Neural crest cell (in vitro differentiated cells): ENCODE measurements at regions not wholly inside any gene's neighbourhood (a gene's known extent, or its start where the extent isn't known, plus 50 kb on each side); places are given as distances from the start of the nearest gene placed in this dataset.

Experiments
- DNase-seq: peaks from one replicate; pipeline ENCODE4 v3.0.0; 2021; ENCODE audit warnings: low read depth, mixed read lengths, low spot score
- H3K27ac Mint-ChIP-seq: one replicate; pipeline ENCODE4 v1.8.0; 2021; ENCODE audit warnings: mild to moderate bottlenecking, mixed read lengths; ENCODE audit not compliant: unreplicated experiment
- H3K27me3 Mint-ChIP-seq: 2 replicates; pipeline ENCODE4 v1.8.0; 2021; ENCODE audit warnings: low read depth, mild to moderate bottlenecking, mixed read lengths
- H3K36me3 Mint-ChIP-seq: 2 replicates; pipeline ENCODE4 v1.8.0; 2021; ENCODE audit warnings: low read depth, mild to moderate bottlenecking, mixed read lengths
- H3K4me1 Mint-ChIP-seq: 2 replicates; pipeline ENCODE4 v1.8.0; 2021; ENCODE audit warnings: mixed read lengths
- H3K4me3 Mint-ChIP-seq: one replicate; pipeline ENCODE4 v1.8.0; 2021; ENCODE audit warnings: mild to moderate bottlenecking, mixed read lengths
- H3K9me3 Mint-ChIP-seq: 2 replicates; pipeline ENCODE4 v1.8.0; 2021; ENCODE audit warnings: mixed read lengths
- CTCF ChIP-seq: fragments of 200-600 bp; sonication (generic); conservative IDR thresholded peaks from 2 replicates; pipeline ENCODE4 v1.5.0; 2021; ENCODE audit warnings: antibody characterized with exemption, mild to moderate bottlenecking

- H3K36me3 Mint-ChIP-seq: no peaks in the 10 kb centered on the region
- H3K4me3 Mint-ChIP-seq: no peak overlapping the region
- peaks cover 80% of the 10 kb centered on the region for H3K4me1 Mint-ChIP-seq
- H3K9me3 Mint-ChIP-seq: no peaks in the 10 kb centered on the region
- H3K27me3 Mint-ChIP-seq: no peaks in the 10 kb centered on the region
- TF ChIP-seq CTCF: no peak
- H3K27ac Mint-ChIP-seq: no peak overlapping the region
- DNase-seq: no peak
These were observed 577.5 kb downstream of the USP25 start for GRCh38 chr21:16307256-16307655.

- no peaks in the 10 kb centered on the region for H3K36me3 Mint-ChIP-seq
- H3K27me3 Mint-ChIP-seq: no peaks in the 10 kb centered on the region
- peaks cover 76% of the 10 kb centered on the region for H3K4me1 Mint-ChIP-seq
- peak overlapping the region; percentile 68 for H3K4me3 Mint-ChIP-seq
- DNase-seq: no peak
- H3K27ac Mint-ChIP-seq: peak overlapping the region; percentile 17
- TF ChIP-seq CTCF: no peak
- H3K9me3 Mint-ChIP-seq: no peaks in the 10 kb centered on the region
These were observed 578.5 kb downstream of the USP25 start for GRCh38 chr21:16308269-16308668.

GRCh38 chr21:16309250-16309971 lies 579.6 kb downstream of the USP25 start:
- Mint-ChIP-seq H3K27me3 (no peaks in the 10 kb centered on the region), H3K4me3 (peak overlapping the region; percentile 68), H3K4me1 (peaks cover 67% of the 10 kb centered on the region), H3K9me3 (no peaks in the 10 kb centered on the region), H3K36me3 (no peaks in the 10 kb centered on the region), H3K27ac (peak overlapping the region; percentile 10)
- TF ChIP-seq CTCF: no peak
- DNase-seq: peak; percentile 32

GRCh38 chr21:16310176-16310575 lies 580.4 kb downstream of the USP25 start:
- H3K4me1 Mint-ChIP-seq: peaks cover 63% of the 10 kb centered on the region
- H3K4me3 Mint-ChIP-seq: peak overlapping the region; percentile 59
- no peaks in the 10 kb centered on the region for H3K27me3 Mint-ChIP-seq
- no peaks in the 10 kb centered on the region for H3K36me3 Mint-ChIP-seq
- no peak for DNase-seq
- peak overlapping the region; percentile 36 for H3K27ac Mint-ChIP-seq
- no peak for TF ChIP-seq CTCF
- no peaks in the 10 kb centered on the region for H3K9me3 Mint-ChIP-seq

GRCh38 chr21:16311229-16311628 lies 581.4 kb downstream of the USP25 start:
- no peaks in the 10 kb centered on the region for H3K27me3 Mint-ChIP-seq
- no peaks in the 10 kb centered on the region for H3K36me3 Mint-ChIP-seq
- H3K4me1 Mint-ChIP-seq: peaks cover 56% of the 10 kb centered on the region
- no peak for DNase-seq
- no peak for TF ChIP-seq CTCF
- H3K4me3 Mint-ChIP-seq: no peak overlapping the region
- no peak overlapping the region for H3K27ac Mint-ChIP-seq
- H3K9me3 Mint-ChIP-seq: no peaks in the 10 kb centered on the region
